ENCODE measurements at regions not wholly inside any gene's neighbourhood (a gene's known extent, or its start where the extent isn't known, plus 50 kb on each side); places are given as distances from the start of the nearest gene placed in this dataset.

GRCh38 chr4:36919721-36920120 is 324.8 kb upstream of the NWD2 start:
- Histone ChIP-seq H3K4me2 (ENCODE audit: insufficient read depth, low read length) (no peak overlapping the region), H3K9me1 (replicated peaks; ENCODE audit: control insufficient read depth, extremely low read depth, insufficient read depth, low read length) (no peaks in the 10 kb centered on the region), H2AFZ (ENCODE audit: low read depth, low read length) (no peak overlapping the region), H3K4me1 (ENCODE audit: control insufficient read depth, extremely low read depth, insufficient read depth, low read length) (no peaks in the 10 kb centered on the region), H3K9ac (replicated peaks; ENCODE audit: extremely low read depth, insufficient read depth, low read length) (no peak overlapping the region), H3K27me3 (ENCODE audit: control insufficient read depth in 2 of 2, insufficient read depth in 2 of 2, low read length in 2 of 2) (no peaks in the 10 kb centered on the region), H3K9me3 (replicated peaks; ENCODE audit: control insufficient read depth, insufficient read depth, low read length) (no peaks in the 10 kb centered on the region), H3K36me3 (ENCODE audit: control insufficient read depth in 2 of 2, extremely low read depth in 1 of 2, insufficient read depth in 2 of 2, low read length in 2 of 2) (no peaks in the 10 kb centered on the region), H3K4me3 (replicated peaks in 1 of 3; ENCODE audit: insufficient read depth in 1 of 3, low read depth in 1 of 3, low read length in 3 of 3) (no peak overlapping the region), H3K27ac (ENCODE audit: insufficient read depth, low read depth, low read length) (no peak overlapping the region), H4K20me1 (replicated peaks; ENCODE audit: control insufficient read depth, extremely low read depth, insufficient read depth, low read length) (no peaks in the 10 kb centered on the region), H3K79me2 (ENCODE audit: control insufficient read depth, insufficient read depth, low read length) (no peaks in the 10 kb centered on the region)
- no TSS peak for BruUV-seq (replicated peaks)
- CTCF ChIA-PET = no interaction called here
- TF ChIP-seq CTCF (IDR thresholded peaks at IDR 0.05; ENCODE audit: extremely low read depth in 1 of 2, insufficient read depth in 1 of 2, low read depth in 1 of 2, low read length in 2 of 2) (no peak), POLR2AphosphoS5 (IDR thresholded peaks at IDR 0.05; ENCODE audit: insufficient read depth, low read depth, low read length) (no peak), JUN (IDR thresholded peaks at IDR 0.05; ENCODE audit: borderline replicate concordance, insufficient read depth, insufficient read length, low read depth) (no peak), GATA2 (IDR thresholded peaks at IDR 0.05; ENCODE audit: insufficient read depth, insufficient read length, low read depth, low read length) (no peak), FOS (IDR thresholded peaks at IDR 0.05; ENCODE audit: borderline replicate concordance, insufficient read depth, low read length) (no peak), MAX (IDR thresholded peaks at IDR 0.05; ENCODE audit: insufficient read depth, insufficient read length) (no peak), EZH2 (IDR thresholded peaks at IDR 0.05; ENCODE audit: borderline replicate concordance, low read depth, low read length, severe bottlenecking) (no peak), MYC (IDR thresholded peaks at IDR 0.05; ENCODE audit: low read depth, low read length) (no peak)
- intact Hi-C loops (cut with micrococcal nuclease) = no loop called here
- no peak for DNase-seq (ENCODE audit: low read depth, low spot score)
- dilution Hi-C loops (cut with MboI; ENCODE audit: extremely low pct_ligation_motif_present, low sequenced_read_pairs) = no loop called here
- POLR2A ChIA-PET = no interaction called here
- no peak for FAIRE-seq
